Naive B cell (primary cell): ENCODE measurements at regions not wholly inside any gene's neighbourhood (a gene's known extent, or its start where the extent isn't known, plus 50 kb on each side); places are given as distances from the start of the nearest gene placed in this dataset.

Experiments used
- ATAC-seq, 2 donors: fragments of 150-1000 bp; cut with Tn5 transposase; 2 replicates each; pipeline ENCODE4 v1.10.0; 2021; ENCODE audit warnings: low read depth in 2 of 2, mild to moderate bottlenecking in 2 of 2, moderate library complexity in 2 of 2
- DNase-seq: peaks from one replicate; pipeline ENCODE4 v3.0.0; 2022
- H3K27ac Mint-ChIP-seq, 6 donors: one replicate each; pipeline ENCODE4 v1.8.0; 2020 to 2022; ENCODE audit warnings: mild to moderate bottlenecking in 6 of 6, mixed read lengths in 6 of 6, moderate library complexity in 5 of 6, inconsistent platforms in 2 of 6
- H3K27me3 Mint-ChIP-seq, 3 donors: one replicate each; pipeline ENCODE4 v1.8.0; 2021 to 2022; ENCODE audit warnings: mixed read lengths in 3 of 3, mild to moderate bottlenecking in 1 of 3
- H3K36me3 Mint-ChIP-seq, 2 donors: one replicate each; pipeline ENCODE4 v1.8.0; 2020 to 2022; ENCODE audit warnings: mixed read lengths in 2 of 2, inconsistent platforms in 1 of 2, mild to moderate bottlenecking in 1 of 2
- H3K4me1 Mint-ChIP-seq, 3 donors: one replicate each; pipeline ENCODE4 v1.8.0; 2020 to 2022; ENCODE audit warnings: mixed read lengths in 3 of 3, inconsistent platforms in 1 of 3, mild to moderate bottlenecking in 1 of 3, moderate library complexity in 1 of 3
- H3K4me3 Mint-ChIP-seq, 8 donors: one replicate each; pipeline ENCODE4 v1.8.0; 2020 to 2022; ENCODE audit warnings: mild to moderate bottlenecking in 8 of 8, mixed read lengths in 8 of 8, moderate library complexity in 8 of 8, inconsistent platforms in 2 of 8
- H3K9me3 Mint-ChIP-seq, 7 donors: one replicate each; pipeline ENCODE4 v1.8.0; 2020 to 2022; ENCODE audit warnings: mixed read lengths in 7 of 7, mild to moderate bottlenecking in 5 of 7, inconsistent platforms in 2 of 7, moderate library complexity in 1 of 7

DNA sequence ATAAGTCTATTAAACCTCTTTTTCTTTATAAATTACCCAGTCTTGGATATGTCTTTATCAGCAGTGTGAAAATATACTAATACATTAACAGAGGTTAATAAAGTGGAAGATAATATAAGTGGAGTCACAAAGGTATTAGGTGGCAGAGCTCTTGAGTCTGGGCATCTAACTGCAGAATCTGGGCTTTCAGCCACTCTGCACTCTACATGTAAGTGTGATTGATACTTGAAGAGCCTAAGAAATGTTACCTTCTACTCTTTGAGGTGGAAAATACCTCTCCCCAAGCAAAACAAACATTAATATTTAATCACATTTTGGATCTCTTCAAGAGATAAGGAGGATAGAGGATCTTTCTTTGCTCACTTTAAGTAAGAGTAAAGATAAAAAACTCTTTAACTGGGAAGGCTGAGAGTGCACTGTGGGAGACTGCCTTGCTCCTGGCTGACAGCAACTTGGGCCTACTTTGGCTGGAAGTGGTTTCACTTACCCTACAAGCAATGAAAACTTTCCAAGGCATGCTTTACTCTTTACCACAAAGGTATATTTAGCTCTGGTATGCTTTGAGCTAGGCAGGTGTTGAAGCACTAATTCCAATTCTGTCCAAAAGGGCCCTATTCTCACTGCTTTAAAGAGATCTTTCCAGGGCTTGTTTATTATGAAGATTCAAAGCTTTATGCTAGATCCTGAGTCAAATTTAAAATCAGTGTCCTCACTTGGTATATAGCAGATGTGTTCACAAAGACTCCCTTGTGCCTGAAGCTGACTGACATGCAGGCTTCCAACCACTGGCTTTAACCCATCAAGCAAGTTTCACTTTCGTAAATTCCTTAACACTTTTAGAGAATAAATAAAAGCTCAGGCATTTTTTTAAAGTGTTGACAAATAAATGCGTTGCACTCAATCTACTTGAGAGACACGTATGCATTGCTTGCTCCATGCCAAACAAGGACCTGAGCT lies 245.3 kb upstream of the ZP4 start:
- no peaks in the 10 kb centered on the region for H3K27me3 Mint-ChIP-seq
- H3K4me3 Mint-ChIP-seq, result no peak overlapping the region
- DNase-seq, result no peak
- H3K4me1 Mint-ChIP-seq, result no peaks in the 10 kb centered on the region
- no peak overlapping the region for H3K27ac Mint-ChIP-seq
- ATAC-seq, result no peak
- no peaks in the 10 kb centered on the region for H3K36me3 Mint-ChIP-seq
- peaks cover 0 to 12% (median 0%) of the 10 kb centered on the region in 7 donors for H3K9me3 Mint-ChIP-seq

DNA sequence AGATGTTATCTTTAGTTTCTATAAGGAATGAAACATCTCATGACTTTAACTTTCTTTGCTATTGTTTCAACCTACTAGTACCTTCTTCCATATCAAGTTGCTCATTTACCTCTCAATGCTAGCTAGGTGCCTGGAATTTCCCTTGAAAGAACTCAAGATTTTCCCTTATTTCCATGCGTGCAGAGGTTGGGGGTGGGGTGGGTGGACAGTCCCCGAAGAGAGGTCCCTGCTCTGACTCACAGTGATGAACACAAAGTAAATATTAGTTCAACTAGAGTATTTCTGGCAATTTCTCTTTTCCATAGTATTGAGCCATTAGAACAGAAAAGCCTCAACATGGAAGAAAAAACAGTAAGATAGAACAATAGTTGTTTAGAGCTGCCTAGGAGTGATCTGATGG lies 239.0 kb upstream of the ZP4 start:
- H3K9me3 Mint-ChIP-seq, result peaks cover 0 to 11% (median 6%) of the 10 kb centered on the region in 7 donors
- H3K27me3 Mint-ChIP-seq, result no peaks in the 10 kb centered on the region
- DNase-seq, result no peak
- H3K4me3 Mint-ChIP-seq, result no peak overlapping the region
- no peaks in the 10 kb centered on the region for H3K4me1 Mint-ChIP-seq
- H3K27ac Mint-ChIP-seq, result peak overlapping the region in 1 of 6 donors; percentile 62
- no peaks in the 10 kb centered on the region for H3K36me3 Mint-ChIP-seq
- ATAC-seq, result no peak

DNA sequence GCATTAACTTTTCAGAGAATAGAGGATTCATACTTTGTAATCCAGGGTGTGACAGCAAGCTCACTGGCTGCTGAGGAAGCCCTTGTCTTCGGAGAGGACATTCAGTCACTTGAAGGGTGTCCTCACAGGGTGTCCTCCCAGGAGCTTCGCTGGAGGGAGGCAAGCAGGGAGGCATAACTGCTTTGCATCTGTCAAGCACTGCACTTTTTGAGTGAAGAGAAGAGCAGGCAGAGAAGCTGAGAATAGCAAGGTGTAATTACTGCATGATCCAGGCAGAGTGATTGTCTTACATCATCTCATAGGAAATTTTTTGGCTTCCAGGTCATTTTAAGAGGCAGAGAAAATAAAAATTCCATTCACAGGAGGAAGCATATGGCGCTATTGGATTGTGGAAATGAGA lies 232.5 kb upstream of the ZP4 start:
- DNase-seq (no peak), ATAC-seq (no peak)
- H3K36me3 Mint-ChIP-seq, result no peaks in the 10 kb centered on the region
- H3K9me3 Mint-ChIP-seq, result peaks cover 0 to 7% (median 1%) of the 10 kb centered on the region in 7 donors
- no peaks in the 10 kb centered on the region for H3K27me3 Mint-ChIP-seq
- H3K27ac Mint-ChIP-seq, result no peak overlapping the region
- no peak overlapping the region for H3K4me3 Mint-ChIP-seq
- no peaks in the 10 kb centered on the region for H3K4me1 Mint-ChIP-seq

GRCh38 chr1:238119861-238120260 lies 229.1 kb upstream of the ZP4 start:
- H3K27me3 Mint-ChIP-seq, result no peaks in the 10 kb centered on the region
- H3K36me3 Mint-ChIP-seq, result no peaks in the 10 kb centered on the region
- ATAC-seq (no peak), DNase-seq (no peak)
- H3K4me1 Mint-ChIP-seq, result no peaks in the 10 kb centered on the region
- H3K4me3 Mint-ChIP-seq, result no peak overlapping the region
- H3K27ac Mint-ChIP-seq, result no peak overlapping the region
- peaks cover 0 to 7% (median 1%) of the 10 kb centered on the region in 7 donors for H3K9me3 Mint-ChIP-seq

- Mint-ChIP-seq H3K4me3 (no peak overlapping the region), H3K27ac (no peak overlapping the region), H3K4me1 (no peaks in the 10 kb centered on the region), H3K9me3 (peaks cover 0 to 7% (median 1%) of the 10 kb centered on the region in 7 donors), H3K36me3 (no peaks in the 10 kb centered on the region), H3K27me3 (no peaks in the 10 kb centered on the region)
- ATAC-seq (no peak), DNase-seq (no peak)
These were observed 228.3 kb upstream of the ZP4 start for GRCh38 chr1:238119060-238119459.

- Mint-ChIP-seq H3K27ac (no peak overlapping the region), H3K9me3 (peaks cover 0 to 5% (median under 1%) of the 10 kb centered on the region in 7 donors), H3K4me3 (no peak overlapping the region), H3K27me3 (no peaks in the 10 kb centered on the region), H3K36me3 (no peaks in the 10 kb centered on the region), H3K4me1 (no peaks in the 10 kb centered on the region)
- DNase-seq, result no peak
- no peak for ATAC-seq
These were observed 225.1 kb upstream of the ZP4 start for GRCh38 chr1:238115852-238116251.

- no peaks in the 10 kb centered on the region for H3K4me1 Mint-ChIP-seq
- DNase-seq, result no peak
- no peak for ATAC-seq
- no peak overlapping the region for H3K27ac Mint-ChIP-seq
- H3K4me3 Mint-ChIP-seq, result no peak overlapping the region
- H3K9me3 Mint-ChIP-seq, result peaks cover 0 to 6% (median 0%) of the 10 kb centered on the region in 7 donors
- no peaks in the 10 kb centered on the region for H3K27me3 Mint-ChIP-seq
- H3K36me3 Mint-ChIP-seq, result no peaks in the 10 kb centered on the region
These were observed 222.4 kb upstream of the ZP4 start for GRCh38 chr1:238112952-238113621.

DNA sequence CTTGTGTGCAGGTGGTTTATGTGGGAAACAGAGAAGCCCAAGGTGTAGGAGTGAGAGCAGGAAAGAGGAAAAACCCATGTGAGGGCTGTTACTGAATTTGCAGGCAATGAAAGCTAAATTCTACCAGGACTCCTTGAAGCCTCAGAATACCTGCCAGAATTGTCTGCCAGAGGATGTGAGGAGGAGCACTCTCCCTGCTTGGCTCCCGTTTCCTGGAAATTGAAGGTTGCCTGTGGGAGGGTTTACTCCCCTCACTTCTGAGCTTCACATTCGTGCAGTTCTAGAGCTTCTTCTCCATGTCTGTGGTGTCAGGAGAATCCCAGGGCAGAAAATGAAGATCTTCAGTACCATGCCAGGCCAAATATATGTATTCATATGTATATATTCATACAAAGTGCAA lies 220.8 kb upstream of the ZP4 start:
- no peak for ATAC-seq

DNA sequence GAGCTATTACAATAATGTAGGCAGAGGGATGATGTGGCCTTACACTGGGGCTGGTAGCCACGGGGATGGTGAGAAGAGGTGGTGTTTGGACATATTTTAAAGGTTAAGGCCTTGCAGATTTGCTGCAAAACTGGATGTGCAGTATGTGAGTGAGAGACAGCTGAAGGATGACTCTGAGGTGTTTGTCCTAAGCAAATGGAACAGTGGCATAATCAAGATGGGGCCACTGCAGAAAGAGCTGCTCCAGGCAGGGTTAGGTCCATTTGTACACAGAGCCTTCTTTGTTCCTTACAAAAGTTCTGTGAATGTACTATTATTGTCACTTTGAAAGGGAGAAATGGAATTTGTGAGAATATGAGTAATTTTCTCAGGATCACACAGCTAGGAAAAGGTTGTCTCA lies 220.4 kb upstream of the ZP4 start:
- Mint-ChIP-seq H3K4me3 (no peak overlapping the region), H3K4me1 (no peaks in the 10 kb centered on the region), H3K27ac (no peak overlapping the region), H3K36me3 (no peaks in the 10 kb centered on the region), H3K9me3 (peaks cover 0 to 6% (median 0%) of the 10 kb centered on the region in 7 donors), H3K27me3 (no peaks in the 10 kb centered on the region)
- no peak for DNase-seq
- no peak for ATAC-seq

More for the DNA sequence above, 220.8 kb upstream of the ZP4 start:
- H3K36me3 Mint-ChIP-seq, result no peaks in the 10 kb centered on the region
- no peaks in the 10 kb centered on the region for H3K4me1 Mint-ChIP-seq
- H3K27ac Mint-ChIP-seq, result no peak overlapping the region
- H3K27me3 Mint-ChIP-seq, result no peaks in the 10 kb centered on the region
- no peak overlapping the region for H3K4me3 Mint-ChIP-seq
- peaks cover 0 to 6% (median 0%) of the 10 kb centered on the region in 7 donors for H3K9me3 Mint-ChIP-seq
- no peak for DNase-seq

GRCh38 chr1:238108417-238108816 lies 217.7 kb upstream of the ZP4 start:
- Mint-ChIP-seq H3K4me3 (no peak overlapping the region), H3K27ac (no peak overlapping the region), H3K4me1 (no peaks in the 10 kb centered on the region), H3K36me3 (no peaks in the 10 kb centered on the region), H3K9me3 (peaks cover 0 to 6% (median 0%) of the 10 kb centered on the region in 7 donors), H3K27me3 (no peaks in the 10 kb centered on the region)
- DNase-seq (no peak), ATAC-seq (no peak)

GRCh38 chr1:238107322-238107721 lies 216.6 kb upstream of the ZP4 start:
- H3K9me3 Mint-ChIP-seq, result peaks cover 0 to 6% (median 0%) of the 10 kb centered on the region in 7 donors
- no peak overlapping the region for H3K4me3 Mint-ChIP-seq
- H3K36me3 Mint-ChIP-seq, result no peaks in the 10 kb centered on the region
- H3K27me3 Mint-ChIP-seq, result no peaks in the 10 kb centered on the region
- H3K4me1 Mint-ChIP-seq, result no peaks in the 10 kb centered on the region
- DNase-seq, result no peak
- ATAC-seq, result no peak
- no peak overlapping the region for H3K27ac Mint-ChIP-seq

DNA sequence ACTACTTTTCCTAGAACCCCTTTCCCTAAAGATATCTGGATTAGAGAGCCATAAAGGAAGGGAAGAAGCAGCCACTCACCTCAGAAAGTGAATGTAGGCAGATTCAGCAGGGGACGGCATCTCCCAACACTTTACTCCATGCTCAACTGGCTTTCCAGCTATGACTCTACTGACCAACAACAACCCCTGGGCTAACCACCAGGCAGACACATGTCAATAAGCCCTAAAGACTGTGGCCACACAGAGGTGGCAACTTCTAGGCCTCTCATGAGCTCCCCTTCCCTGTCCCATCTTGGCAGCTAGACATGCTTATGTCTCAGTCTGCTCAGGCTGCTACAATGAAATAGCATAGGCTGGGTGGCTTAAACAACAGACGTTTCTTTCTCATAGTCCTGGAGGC lies 214.0 kb upstream of the ZP4 start:
- DNase-seq (no peak), ATAC-seq (no peak)
- H3K27ac Mint-ChIP-seq, result peak overlapping the region in 1 of 6 donors; percentile 62
- peaks cover 0 to 4% (median 2%) of the 10 kb centered on the region in 7 donors for H3K9me3 Mint-ChIP-seq
- no peaks in the 10 kb centered on the region for H3K27me3 Mint-ChIP-seq
- no peaks in the 10 kb centered on the region for H3K4me1 Mint-ChIP-seq
- H3K4me3 Mint-ChIP-seq, result no peak overlapping the region
- H3K36me3 Mint-ChIP-seq, result no peaks in the 10 kb centered on the region

DNA sequence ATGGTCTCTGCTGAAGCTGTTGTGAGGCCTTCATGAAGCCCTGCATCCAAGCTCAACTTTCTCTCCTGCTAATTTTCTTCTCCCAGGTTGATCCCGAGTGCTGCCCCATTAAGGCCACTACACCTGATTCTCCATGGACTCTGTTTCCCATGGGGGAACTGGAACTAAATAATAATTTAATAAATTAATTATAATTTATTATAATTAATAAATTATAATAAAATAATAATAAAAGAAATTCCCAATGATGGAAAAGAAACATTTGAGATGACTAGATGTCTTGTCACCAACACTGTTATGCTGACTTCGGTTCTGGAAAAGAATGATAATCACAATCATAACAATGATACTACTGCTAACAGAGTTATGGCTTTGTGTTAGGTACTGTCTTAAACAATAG lies 211.2 kb upstream of the ZP4 start:
- Mint-ChIP-seq H3K27ac (no peak overlapping the region), H3K27me3 (no peaks in the 10 kb centered on the region), H3K36me3 (no peaks in the 10 kb centered on the region), H3K4me1 (no peaks in the 10 kb centered on the region), H3K9me3 (peaks cover 0 to 7% (median 2%) of the 10 kb centered on the region in 7 donors), H3K4me3 (no peak overlapping the region)
- ATAC-seq, result no peak
- no peak for DNase-seq

GRCh38 chr1:238099871-238100270 lies 209.1 kb upstream of the ZP4 start:
- Mint-ChIP-seq H3K9me3 (peaks cover 0 to 7% (median 2%) of the 10 kb centered on the region in 7 donors), H3K36me3 (no peaks in the 10 kb centered on the region), H3K27ac (no peak overlapping the region), H3K4me3 (no peak overlapping the region), H3K4me1 (no peaks in the 10 kb centered on the region), H3K27me3 (no peaks in the 10 kb centered on the region)
- ATAC-seq, result no peak
- no peak for DNase-seq
